Hepatocyte (in vitro differentiated cells): ENCODE measurements at regions not wholly inside any gene's neighbourhood (a gene's known extent, or its start where the extent isn't known, plus 50 kb on each side); places are given as distances from the start of the nearest gene placed in this dataset.

Source experiments
- EZH2 ChIP-seq: fragments of 200-600 bp; sonication (generic); IDR thresholded peaks from 2 replicates; pipeline ENCODE4 v1.6.1; 2016; ENCODE audit warnings: antibody characterized with exemption, mild to moderate bottlenecking, borderline replicate concordance
- TF ChIP-seq, protein P1 (sequence below): fragments of 200-600 bp; sonication (generic); IDR thresholded peaks from 2 replicates; pipeline ENCODE4 v1.5.1; 2016; ENCODE audit warnings: antibody characterized with exemption, mild to moderate bottlenecking; ENCODE audit not compliant: poor library complexity

DNA sequence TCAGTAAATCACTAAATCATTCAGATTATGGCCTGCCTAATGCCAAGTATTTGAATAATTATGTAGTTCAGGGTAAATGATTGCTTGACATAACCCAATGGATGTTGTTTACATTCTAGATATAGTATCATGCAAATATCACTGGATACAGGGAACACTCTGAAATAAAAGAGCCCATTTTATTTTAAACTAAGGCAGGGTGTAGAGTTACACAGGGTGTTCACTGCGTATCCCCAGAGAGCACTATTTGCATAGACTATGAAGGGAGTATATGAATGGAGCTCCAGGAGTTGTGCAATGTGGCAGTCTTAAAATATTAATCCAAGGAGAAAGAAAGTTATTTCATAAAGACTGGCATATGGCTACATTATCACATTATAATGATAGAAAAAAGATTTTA lies 701.1 kb upstream of the KLHL29 start:
- TF ChIP-seq, protein P1, sequence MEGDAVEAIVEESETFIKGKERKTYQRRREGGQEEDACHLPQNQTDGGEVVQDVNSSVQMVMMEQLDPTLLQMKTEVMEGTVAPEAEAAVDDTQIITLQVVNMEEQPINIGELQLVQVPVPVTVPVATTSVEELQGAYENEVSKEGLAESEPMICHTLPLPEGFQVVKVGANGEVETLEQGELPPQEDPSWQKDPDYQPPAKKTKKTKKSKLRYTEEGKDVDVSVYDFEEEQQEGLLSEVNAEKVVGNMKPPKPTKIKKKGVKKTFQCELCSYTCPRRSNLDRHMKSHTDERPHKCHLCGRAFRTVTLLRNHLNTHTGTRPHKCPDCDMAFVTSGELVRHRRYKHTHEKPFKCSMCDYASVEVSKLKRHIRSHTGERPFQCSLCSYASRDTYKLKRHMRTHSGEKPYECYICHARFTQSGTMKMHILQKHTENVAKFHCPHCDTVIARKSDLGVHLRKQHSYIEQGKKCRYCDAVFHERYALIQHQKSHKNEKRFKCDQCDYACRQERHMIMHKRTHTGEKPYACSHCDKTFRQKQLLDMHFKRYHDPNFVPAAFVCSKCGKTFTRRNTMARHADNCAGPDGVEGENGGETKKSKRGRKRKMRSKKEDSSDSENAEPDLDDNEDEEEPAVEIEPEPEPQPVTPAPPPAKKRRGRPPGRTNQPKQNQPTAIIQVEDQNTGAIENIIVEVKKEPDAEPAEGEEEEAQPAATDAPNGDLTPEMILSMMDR: no peak
- no peak for TF ChIP-seq EZH2
